GM12865 (cell line): ENCODE measurements at regions not wholly inside any gene's neighbourhood (a gene's known extent, or its start where the extent isn't known, plus 50 kb on each side); places are given as distances from the start of the nearest gene placed in this dataset.

ENCODE experiments used
- DNase-seq: peaks from one replicate; pipeline ENCODE4 v3.0.0; 2010; ENCODE audit warnings: low read depth
- H3K4me3 ChIP-seq: 2 replicates; pipeline ENCODE4 v1.5.1; 2011; ENCODE audit warnings: mild to moderate bottlenecking, low read depth, low read length, control low read depth
- TF ChIP-seq, protein P1 (sequence below): IDR thresholded peaks from 2 replicates; pipeline ENCODE4 v1.5.1; 2011; ENCODE audit warnings: low read length, control low read depth, low read depth, inconsistent platforms; ENCODE audit not compliant: insufficient read depth; ENCODE audit errors: missing control alignments

DNA sequence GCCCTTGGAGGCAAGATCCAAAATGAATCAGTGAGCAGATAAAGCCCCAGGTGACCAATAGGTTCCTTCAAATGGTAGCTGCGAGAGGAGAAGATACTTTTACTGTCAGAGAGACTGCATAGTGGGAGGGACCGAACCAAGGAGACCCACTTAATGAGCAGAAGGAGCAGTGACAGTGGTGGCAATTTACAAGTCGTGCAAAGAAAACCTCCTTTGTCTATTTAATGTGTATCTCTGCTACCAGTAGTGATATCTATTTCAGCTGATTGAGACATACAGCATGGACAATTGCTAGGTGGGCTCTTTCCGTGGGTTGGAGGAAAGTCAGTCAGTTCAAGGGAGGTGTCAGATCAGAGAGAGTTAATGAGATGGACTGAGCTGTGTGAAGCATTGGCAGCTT lies 480.4 kb downstream of the GATA3 start:
- TF ChIP-seq, protein P1, sequence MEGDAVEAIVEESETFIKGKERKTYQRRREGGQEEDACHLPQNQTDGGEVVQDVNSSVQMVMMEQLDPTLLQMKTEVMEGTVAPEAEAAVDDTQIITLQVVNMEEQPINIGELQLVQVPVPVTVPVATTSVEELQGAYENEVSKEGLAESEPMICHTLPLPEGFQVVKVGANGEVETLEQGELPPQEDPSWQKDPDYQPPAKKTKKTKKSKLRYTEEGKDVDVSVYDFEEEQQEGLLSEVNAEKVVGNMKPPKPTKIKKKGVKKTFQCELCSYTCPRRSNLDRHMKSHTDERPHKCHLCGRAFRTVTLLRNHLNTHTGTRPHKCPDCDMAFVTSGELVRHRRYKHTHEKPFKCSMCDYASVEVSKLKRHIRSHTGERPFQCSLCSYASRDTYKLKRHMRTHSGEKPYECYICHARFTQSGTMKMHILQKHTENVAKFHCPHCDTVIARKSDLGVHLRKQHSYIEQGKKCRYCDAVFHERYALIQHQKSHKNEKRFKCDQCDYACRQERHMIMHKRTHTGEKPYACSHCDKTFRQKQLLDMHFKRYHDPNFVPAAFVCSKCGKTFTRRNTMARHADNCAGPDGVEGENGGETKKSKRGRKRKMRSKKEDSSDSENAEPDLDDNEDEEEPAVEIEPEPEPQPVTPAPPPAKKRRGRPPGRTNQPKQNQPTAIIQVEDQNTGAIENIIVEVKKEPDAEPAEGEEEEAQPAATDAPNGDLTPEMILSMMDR: no peak
- H3K4me3 ChIP-seq: no peak overlapping the region

DNA sequence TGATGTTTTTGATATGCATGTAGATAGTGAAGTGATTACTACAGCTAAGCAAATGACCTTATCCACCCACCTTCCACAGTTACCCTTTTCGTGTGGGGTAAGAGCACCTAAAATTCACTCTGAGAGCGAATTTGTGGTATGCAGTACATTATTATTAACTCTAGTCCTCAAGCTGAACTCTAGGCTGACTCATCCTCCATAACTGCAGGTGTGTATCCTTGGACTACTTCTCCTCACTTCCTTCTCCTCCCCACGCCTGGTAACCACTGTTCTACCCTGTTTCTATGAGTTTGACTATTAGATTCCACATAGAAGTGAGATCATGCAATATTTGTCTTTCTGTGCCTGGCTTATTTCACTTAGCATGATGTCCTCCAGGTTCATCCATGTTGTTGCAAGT lies 484.6 kb downstream of the GATA3 start:
- DNase-seq: no peak
- H3K4me3 ChIP-seq: no peak overlapping the region
- TF ChIP-seq, protein P1: no peak

More for the DNA sequence above, 480.4 kb downstream of the GATA3 start:
- DNase-seq: no peak

DNA sequence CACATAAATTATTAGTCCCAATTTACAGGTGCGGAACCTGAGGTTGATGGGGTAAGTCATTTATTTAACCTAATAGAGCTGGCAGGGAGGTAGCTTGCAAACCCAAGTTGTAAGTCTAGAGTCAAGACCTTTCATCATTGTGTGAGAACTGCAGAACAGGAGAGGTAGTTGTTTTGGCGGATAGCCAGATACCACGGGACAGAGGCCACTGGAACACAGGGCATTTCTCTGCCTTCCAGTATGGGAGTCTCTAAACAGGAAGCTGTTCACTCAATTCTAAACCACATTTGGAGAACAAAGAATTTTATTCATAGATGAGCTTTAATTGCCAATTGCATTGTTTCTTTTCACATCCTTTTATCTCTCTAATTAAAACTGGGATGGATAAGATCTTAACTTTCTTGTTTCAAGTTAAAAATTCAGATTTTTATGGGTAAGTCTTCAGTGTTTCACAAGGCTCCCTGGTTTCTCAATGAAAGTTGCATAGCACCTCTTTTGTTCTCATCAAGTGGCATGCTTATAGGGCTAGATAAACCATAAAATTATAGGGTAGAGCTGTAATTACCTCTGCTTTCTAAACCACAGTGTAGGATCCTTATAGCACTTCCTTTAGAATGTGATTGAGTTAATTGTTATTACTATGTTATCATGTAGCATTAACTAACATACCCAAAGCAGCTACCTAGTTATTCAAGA lies 489.0 kb downstream of the GATA3 start:
- no peak overlapping the region for H3K4me3 ChIP-seq
- TF ChIP-seq, protein P1: no peak
- DNase-seq: no peak

DNA sequence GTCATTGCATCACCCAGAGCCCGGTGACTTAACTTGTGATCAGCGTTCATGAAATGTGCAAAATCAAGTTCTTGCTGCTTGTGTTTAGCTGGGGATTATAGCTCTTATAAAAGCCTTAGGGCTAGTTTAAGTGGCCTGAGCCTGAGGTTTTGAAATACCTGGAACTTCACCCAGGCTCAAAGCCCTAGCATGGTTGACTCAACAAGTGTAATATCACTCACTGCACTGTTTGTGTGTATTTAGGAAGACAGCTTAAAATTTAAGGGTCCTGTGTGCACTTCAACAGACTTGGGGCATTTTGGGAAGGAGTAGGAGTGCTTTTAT lies 489.5 kb downstream of the GATA3 start:
- TF ChIP-seq, protein P1: no peak
- no peak for DNase-seq
- H3K4me3 ChIP-seq: no peak overlapping the region

DNA sequence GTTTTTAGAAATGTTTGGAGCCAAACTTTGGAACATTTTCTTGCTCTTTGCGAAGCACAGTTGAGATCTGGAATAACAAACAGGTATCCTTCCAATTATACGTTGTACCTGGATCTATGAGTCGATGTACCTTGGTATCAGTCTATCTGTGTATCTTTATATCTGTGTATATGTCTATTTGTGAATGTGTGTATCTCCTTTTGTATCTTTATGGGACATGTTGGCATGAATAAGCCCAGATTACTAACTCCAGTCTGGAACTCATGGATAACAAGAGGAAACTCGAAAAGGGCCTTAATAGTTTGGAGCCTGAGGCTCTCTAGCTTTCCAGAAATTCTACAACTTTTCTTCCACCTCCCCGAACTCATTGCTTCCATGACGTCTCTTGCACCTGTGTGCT lies 490.0 kb downstream of the GATA3 start:
- no peak for DNase-seq
- no peak overlapping the region for H3K4me3 ChIP-seq
- TF ChIP-seq, protein P1: no peak

DNA sequence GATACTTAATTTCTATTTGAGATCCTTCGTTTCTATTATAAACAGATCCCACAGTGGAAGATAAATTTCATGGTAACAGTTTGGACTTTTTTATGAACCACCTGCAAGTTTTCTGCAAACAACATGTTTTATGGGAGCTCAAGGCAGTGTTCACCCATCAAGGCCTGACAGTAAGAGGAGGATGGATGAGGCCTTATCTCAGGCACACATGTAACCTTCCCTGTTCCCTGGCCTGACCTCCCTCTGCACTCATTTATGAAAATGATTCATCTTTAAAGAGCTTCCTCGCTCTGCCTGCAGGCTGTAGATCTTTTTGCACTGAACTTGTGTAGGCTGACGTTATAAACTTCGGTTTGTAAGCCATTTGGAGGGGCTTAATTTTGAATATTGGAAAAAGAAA lies 500.1 kb downstream of the GATA3 start:
- no peak for DNase-seq
- TF ChIP-seq, protein P1: no peak
- H3K4me3 ChIP-seq: no peak overlapping the region

DNA sequence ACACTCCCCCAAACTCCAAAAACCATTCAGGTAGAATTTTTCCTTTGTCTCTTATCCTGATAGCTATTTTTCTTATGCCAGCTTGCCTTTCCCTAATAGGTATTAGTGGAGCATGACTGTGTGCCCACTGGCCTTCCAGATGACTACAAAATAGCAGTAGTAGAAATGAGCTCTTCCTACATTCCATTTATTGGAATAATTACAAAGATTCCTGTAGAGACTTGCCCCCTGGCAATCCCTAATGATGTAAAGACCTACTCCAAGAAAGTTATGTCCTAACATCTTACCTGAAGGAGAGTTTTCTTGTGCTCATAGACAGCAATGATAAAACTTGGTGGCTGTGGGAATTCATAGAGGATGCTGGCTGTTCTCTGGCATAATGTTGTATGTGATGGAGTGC lies 501.8 kb downstream of the GATA3 start:
- DNase-seq: no peak
- H3K4me3 ChIP-seq: no peak overlapping the region
- TF ChIP-seq, protein P1: no peak
